ENCODE measurements at regions not wholly inside any gene's neighbourhood (a gene's known extent, or its start where the extent isn't known, plus 50 kb on each side); places are given as distances from the start of the nearest gene placed in this dataset.

GRCh38 chr1:192439373-192440025 is 122.7 kb downstream of the RGS21 start:
- intact Hi-C loops (cut with DNase I), result no loop called here
- Histone ChIP-seq H3K4me3 (no peak overlapping the region), H3K27me3 (no peaks in the 10 kb centered on the region), H3K4me1 (no peaks in the 10 kb centered on the region), H3K27ac (replicated peaks in 1 of 4) (no peak overlapping the region), H3K9me3 (no peaks in the 10 kb centered on the region), H3K36me3 (no peaks in the 10 kb centered on the region)
- TF ChIP-seq CTCF (IDR thresholded peaks at IDR 0.05) (no peak), POLR2AphosphoS5 (IDR thresholded peaks at IDR 0.05) (no peak), POLR2A (IDR thresholded peaks at IDR 0.05; ENCODE audit: low read depth) (no peak), EP300 (IDR thresholded peaks at IDR 0.05) (no peak)
- DNase-seq (ENCODE audit: extremely low spot score), result no peak
- 76% methylated on average over 6 of the region's 6 CpGs for WGBS

DNA sequence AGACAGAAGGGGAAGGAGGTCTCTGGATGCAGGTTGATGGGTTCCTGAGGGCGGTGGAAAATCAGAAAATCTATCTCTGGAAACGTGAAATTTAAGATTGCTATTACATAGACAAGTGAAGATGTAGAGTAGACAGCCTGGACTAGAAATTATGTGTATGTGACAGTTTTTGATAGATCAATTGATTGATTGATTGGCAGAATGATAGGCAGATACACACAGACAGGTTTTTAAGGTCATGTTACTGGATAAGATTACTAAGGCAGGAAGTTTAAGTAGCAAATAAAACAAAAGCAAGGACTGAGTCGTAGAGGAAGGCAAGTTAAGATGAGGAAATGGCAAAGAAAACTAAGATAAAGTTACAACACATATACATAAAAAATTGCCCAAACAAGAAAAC is 124.7 kb downstream of the RGS21 start:
- Histone ChIP-seq H3K9me3 (no peaks in the 10 kb centered on the region), H3K4me1 (peaks cover 0 to 7% (median 3%) of the 10 kb centered on the region in 4 donors), H3K27ac (replicated peaks in 1 of 4) (no peak overlapping the region), H3K36me3 (no peaks in the 10 kb centered on the region), H3K27me3 (no peaks in the 10 kb centered on the region), H3K4me3 (no peak overlapping the region)
- TF ChIP-seq POLR2AphosphoS5 (IDR thresholded peaks at IDR 0.05) (no peak), EP300 (IDR thresholded peaks at IDR 0.05) (no peak), CTCF (IDR thresholded peaks at IDR 0.05) (no peak), POLR2A (IDR thresholded peaks at IDR 0.05; ENCODE audit: low read depth) (no peak)
- 79% methylated on average over 3 of the region's 3 CpGs for WGBS
- intact Hi-C loops (cut with DNase I), result no loop called here
- DNase-seq (ENCODE audit: extremely low spot score), result no peak

- Histone ChIP-seq H3K27ac (replicated peaks in 1 of 4) (no peak overlapping the region), H3K9me3 (no peaks in the 10 kb centered on the region), H3K4me1 (peaks cover 0 to 7% (median 3%) of the 10 kb centered on the region in 4 donors), H3K36me3 (no peaks in the 10 kb centered on the region), H3K4me3 (no peak overlapping the region), H3K27me3 (no peaks in the 10 kb centered on the region)
- WGBS, result 65% methylated on average over 2 of the region's 2 CpGs
- no peak for DNase-seq (ENCODE audit: extremely low spot score)
- TF ChIP-seq POLR2A (IDR thresholded peaks at IDR 0.05; ENCODE audit: low read depth) (no peak), CTCF (IDR thresholded peaks at IDR 0.05) (no peak), POLR2AphosphoS5 (IDR thresholded peaks at IDR 0.05) (no peak), EP300 (IDR thresholded peaks at IDR 0.05) (no peak)
- intact Hi-C loops (cut with DNase I), result no loop called here
These were observed 125.9 kb downstream of the RGS21 start for GRCh38 chr1:192442736-192443135.

GRCh38 chr1:192443616-192444015 is 126.8 kb downstream of the RGS21 start:
- no peaks in the 10 kb centered on the region for H3K9me3 ChIP-seq
- peaks cover 0 to 7% (median 3%) of the 10 kb centered on the region in 4 donors for H3K4me1 ChIP-seq
- no peak overlapping the region for H3K4me3 ChIP-seq
- intact Hi-C loops (cut with DNase I), result no loop called here
- TF ChIP-seq EP300 (IDR thresholded peaks at IDR 0.05) (no peak), POLR2AphosphoS5 (IDR thresholded peaks at IDR 0.05) (no peak), CTCF (IDR thresholded peaks at IDR 0.05) (no peak), POLR2A (IDR thresholded peaks at IDR 0.05; ENCODE audit: low read depth) (no peak)
- no peak for DNase-seq (ENCODE audit: extremely low spot score)
- H3K36me3 ChIP-seq, result no peaks in the 10 kb centered on the region
- no peaks in the 10 kb centered on the region for H3K27me3 ChIP-seq
- H3K27ac ChIP-seq (replicated peaks in 1 of 4), result no peak overlapping the region

DNA sequence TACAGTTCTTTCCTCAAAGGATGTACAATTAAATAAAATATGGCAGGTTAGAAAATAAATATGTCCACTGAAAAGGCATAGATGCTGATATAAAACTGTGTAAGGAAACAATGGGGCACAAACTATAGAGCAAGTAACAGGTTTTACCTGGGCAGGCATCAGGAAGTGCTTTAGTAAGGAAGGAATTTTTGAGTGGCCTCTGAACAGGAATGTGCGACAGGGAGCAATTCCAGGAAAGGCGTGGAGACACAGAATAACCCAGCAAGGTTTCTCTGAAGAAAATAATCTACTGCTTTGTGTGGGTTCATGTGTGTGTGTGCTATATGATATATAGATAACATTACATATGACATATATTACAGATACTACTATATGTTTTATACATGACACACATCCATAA is 128.4 kb downstream of the RGS21 start:
- H3K4me3 ChIP-seq, result no peak overlapping the region
- TF ChIP-seq EP300 (IDR thresholded peaks at IDR 0.05) (no peak), POLR2A (IDR thresholded peaks at IDR 0.05; ENCODE audit: low read depth) (no peak), POLR2AphosphoS5 (IDR thresholded peaks at IDR 0.05) (no peak), CTCF (IDR thresholded peaks at IDR 0.05) (no peak)
- intact Hi-C loops (cut with DNase I), result no loop called here

More for the DNA sequence above, 128.4 kb downstream of the RGS21 start:
- 87% methylated on average over 2 of the region's 2 CpGs for WGBS
- no peak overlapping the region for H3K27ac ChIP-seq (replicated peaks in 1 of 4)
- H3K36me3 ChIP-seq, result no peaks in the 10 kb centered on the region
- H3K27me3 ChIP-seq, result no peaks in the 10 kb centered on the region
- peaks cover 0 to 7% (median 3%) of the 10 kb centered on the region in 4 donors for H3K4me1 ChIP-seq
- no peaks in the 10 kb centered on the region for H3K9me3 ChIP-seq
- DNase-seq (ENCODE audit: extremely low spot score), result no peak
